K562 (cell line): ENCODE measurements at regions not wholly inside any gene's neighbourhood (a gene's known extent, or its start where the extent isn't known, plus 50 kb on each side); places are given as distances from the start of the nearest gene placed in this dataset.

ENCODE experiments used
- ATAC-seq: fragments of 200-7000 bp; cut with Tn5 transposase; 3 replicates; pipeline ENCODE4 v1.9.1; 2020; ENCODE audit warnings: moderate library complexity
- BruUV-seq: library from RNA; stranded (reverse); fragments of 400-500 nt; replicated peaks from 2 replicates; lab custom pipeline; 2021; lab: Mats Ljungman, UMichigan
- CTCF ChIA-PET: fragments of 300-600 bp; formaldehyde crosslinking; extraction: SDS; loops from one replicate; lab custom pipeline; 2021; ENCODE audit warnings: low intra/inter-chr PET ratio; lab: Yijun Ruan, JAX
- POLR2A ChIA-PET: fragments of 300-600, 350-650 bp; sonication (Branson Sonifier 250); formaldehyde crosslinking; extraction: SDS; loops from one replicate; lab custom pipeline; 2021; ENCODE audit warnings: antibody characterized with exemption, inconsistent platforms; lab: Yijun Ruan, JAX
- DNase-seq, 4 experiments: peaks; one replicate each; pipeline versions ENCODE4 v3.0.0 to v3.0.0-alpha.2; 2011 to 2018; ENCODE audit warnings: low spot score in 3 of 4, mixed read lengths in 3 of 4; ENCODE audit errors: extremely low read depth in 1 of 4
- FAIRE-seq: peaks from 2 replicates; lab custom pipeline; 2011; peaks lifted over from hg19 to GRCh38; lab: Jason Lieb, UNC
- H2AFZ ChIP-seq: 2 replicates; pipeline ENCODE4 v1.6.0; 2011; ENCODE audit warnings: low read depth, low read length, control low read depth, inconsistent platforms
- H3K27ac ChIP-seq: fragments of 200-600 bp; 3 replicates; pipeline ENCODE4 v1.8.0; 2011; ENCODE audit warnings: low read depth, mild to moderate bottlenecking, control low read depth, inconsistent platforms, low read length, moderate library complexity, mixed read lengths; ENCODE audit errors: extremely low read depth
- H3K27me3 ChIP-seq, 2 experiments: fragments of 300-600 bp in 1 of 2; 2 replicates in 1 of 2; 3 replicates in 1 of 2; pipeline versions ENCODE4 v1.6.0 to v1.8.0; 2011; ENCODE audit warnings: inconsistent platforms in 2 of 2, low read length in 2 of 2, mild to moderate bottlenecking in 1 of 2, mixed read lengths in 1 of 2, moderate library complexity in 1 of 2; ENCODE audit not compliant: control insufficient read depth in 2 of 2, insufficient read depth in 2 of 2
- H3K36me3 ChIP-seq: fragments of 300-600 bp; 3 replicates; pipeline ENCODE4 v1.8.0; 2011; ENCODE audit warnings: mild to moderate bottlenecking, low read length, inconsistent platforms; ENCODE audit not compliant: control insufficient read depth, insufficient read depth
- H3K4me1 ChIP-seq, 2 experiments: fragments of 200-600 bp in 1 of 2; replicated peaks in 1 of 2; 2 replicates in 1 of 2; 3 replicates in 1 of 2; pipeline versions ENCODE4 v1.5.1 to v1.8.0; 2011; ENCODE audit warnings: inconsistent platforms in 2 of 2, low read length in 2 of 2, mild to moderate bottlenecking in 1 of 2, mixed read lengths in 1 of 2, moderate library complexity in 1 of 2; ENCODE audit not compliant: control insufficient read depth in 2 of 2, insufficient read depth in 2 of 2
- H3K4me2 ChIP-seq: 2 replicates; pipeline ENCODE4 v1.6.1; 2011; ENCODE audit warnings: low read length, control low read depth, inconsistent platforms, mixed read lengths; ENCODE audit not compliant: insufficient read depth
- H3K4me3 ChIP-seq: fragments of 200-600 bp; sonication (generic), shearing (Covaris generic); 2 replicates; pipeline ENCODE4 v1.5.1; 2016; ENCODE audit warnings: control low read depth, inconsistent platforms
- H3K79me2 ChIP-seq: fragments of 200-600 bp; 3 replicates; pipeline ENCODE4 v1.8.0; 2011; ENCODE audit warnings: low read length, inconsistent platforms; ENCODE audit not compliant: control insufficient read depth, insufficient read depth
- H3K9ac ChIP-seq, 2 experiments: 2 replicates each; pipeline versions ENCODE4 v1.6.0 to v1.6.1; 2011; ENCODE audit warnings: low read depth in 2 of 2, low read length in 2 of 2, control low read depth in 1 of 2, inconsistent platforms in 1 of 2, mild to moderate bottlenecking in 1 of 2, mixed read lengths in 1 of 2; ENCODE audit not compliant: insufficient read depth in 1 of 2
- H3K9me1 ChIP-seq: one replicate; pipeline ENCODE4 v1.6.0; 2011; ENCODE audit warnings: inconsistent platforms, mild to moderate bottlenecking, low read length, moderate library complexity; ENCODE audit not compliant: control insufficient read depth, insufficient read depth
- H3K9me3 ChIP-seq: replicated peaks from 2 replicates; pipeline ENCODE4 v1.5.1; 2011; ENCODE audit warnings: low read depth, low read length, inconsistent platforms; ENCODE audit not compliant: control insufficient read depth, insufficient read depth
- H4K20me1 ChIP-seq: replicated peaks from 2 replicates; pipeline ENCODE4 v1.6.1; 2011; ENCODE audit warnings: low read length, inconsistent platforms, mixed read lengths; ENCODE audit not compliant: control insufficient read depth, insufficient read depth
- ATF6 ChIP-seq: sonication (generic); formaldehyde crosslinking; IDR thresholded peaks from 2 replicates; pipeline ENCODE4 v1.4.0; 2020; ENCODE audit warnings: mild to moderate bottlenecking, missing genetic modification reagents
- BRF1 ChIP-seq: IDR thresholded peaks from 3 replicates; pipeline ENCODE4 v1.6.1; 2011; ENCODE audit warnings: borderline replicate concordance, mild to moderate bottlenecking; ENCODE audit not compliant: insufficient read length; ENCODE audit errors: extremely low read depth
- BRF2 ChIP-seq: IDR thresholded peaks from 3 replicates; pipeline ENCODE4 v1.6.1; 2011; ENCODE audit warnings: borderline replicate concordance, mild to moderate bottlenecking; ENCODE audit not compliant: insufficient read length, insufficient read depth
- E2F3 ChIP-seq: fragments of 250-450 bp; sonication (Bioruptor Pico); IDR thresholded peaks from 2 replicates; pipeline ENCODE4 v1.4.0; 2020; ENCODE audit warnings: mild to moderate bottlenecking
- MAFF ChIP-seq: IDR thresholded peaks from 2 replicates; pipeline ENCODE4 v1.6.1; 2012; ENCODE audit warnings: low read length, improper control_type of control experiment
- MXI1 ChIP-seq: IDR thresholded peaks from 2 replicates; pipeline ENCODE4 v1.6.1; 2011; ENCODE audit warnings: low read depth, mild to moderate bottlenecking, improper control_type of control experiment, low read length
- NR2C2 ChIP-seq, 2 experiments: fragments of 200-800 bp in 1 of 2; sonication (Bioruptor generic) in 1 of 2; sonication (generic) in 1 of 2; formaldehyde crosslinking in 1 of 2; IDR thresholded peaks; 2 replicates each; pipeline versions ENCODE4 v1.6.1 to v1.8.0; 2016 to 2022; ENCODE audit warnings: mild to moderate bottlenecking in 1 of 2, missing compliant biosample characterization in 1 of 2, missing genetic modification characterization in 1 of 2, missing genetic modification reagents in 1 of 2
- POLR2B ChIP-seq: fragments of 450-650 bp; IDR thresholded peaks from 2 replicates; pipeline ENCODE4 v1.6.1; 2018; ENCODE audit warnings: low read depth; ENCODE audit not compliant: partially characterized antibody
- ZNF41 ChIP-seq: fragments of 250-450 bp; sonication (Bioruptor Pico); conservative IDR thresholded peaks from 2 replicates; pipeline ENCODE4 v1.4.0; 2020; ENCODE audit warnings: mild to moderate bottlenecking
- ZNF584 ChIP-seq: fragments of 200-800 bp; sonication (Bioruptor generic); IDR thresholded peaks from 2 replicates; pipeline ENCODE4 v1.6.1; 2016; ENCODE audit warnings: low read depth, mild to moderate bottlenecking, missing genetic modification characterization, missing compliant biosample characterization
- WGBS: fragments of 100-300 bp; shearing (Covaris generic); methylation state at CpG from one replicate; pipeline ENCODE4 v1.1.6; 2016; ENCODE audit warnings: low coverage, mixed read lengths; ENCODE audit not compliant: insufficient coverage; ENCODE audit errors: missing lambda C conversion rate; 5-methylcytosine and 5-hydroxymethylcytosine counted together
- in situ Hi-C: fragments of 300-500 bp; cut with MboI; formaldehyde crosslinking; loops from 4 replicates; pipeline ENCODE4 v1.15.0; 2018; ENCODE audit warnings: inconsistent platforms, mixed read lengths
- intact Hi-C: fragments of 100-400 bp; cut with micrococcal nuclease; formaldehyde crosslinking; loops from 2 replicates; pipeline ENCODE4 v1.14.2; 2022

- no peak for TF ChIP-seq ATF6 (CRISPR knock-in tag)
- no peak for TF ChIP-seq BRF2
These were observed 1261.7 kb downstream of the EFNB2 start (continued) for GRCh38 chr13:105273665-105274222.

GRCh38 chr13:105272660-105273631 lies 1262.5 kb downstream of the EFNB2 start:
- Histone ChIP-seq H3K4me2 (no peak overlapping the region), H3K4me1 (no peaks in the 10 kb centered on the region), H4K20me1 (no peaks in the 10 kb centered on the region), H3K9ac (no peak overlapping the region), H3K79me2 (no peaks in the 10 kb centered on the region), H3K9me3 (no peaks in the 10 kb centered on the region), H3K4me3 (no peak overlapping the region), H3K36me3 (no peaks in the 10 kb centered on the region), H3K27me3 (no peaks in the 10 kb centered on the region), H3K9me1 (no peaks in the 10 kb centered on the region), H2AFZ (no peak overlapping the region), H3K27ac (no peak overlapping the region)
- BruUV-seq: no TSS peak
- in situ Hi-C loops (no loop called here), intact Hi-C loops (no loop called here)
- FAIRE-seq (no peak), DNase-seq (no peak), ATAC-seq (no peak)
- WGBS: 0% methylated on average over 8 of the region's 13 CpGs
- POLR2A ChIA-PET: no interaction called here
- CTCF ChIA-PET: no interaction called here
- TF ChIP-seq POLR2B: no peak
- no peak for TF ChIP-seq ZNF41 (CRISPR knock-in tag)
- TF ChIP-seq MAFF: no peak
- no peak for TF ChIP-seq MXI1
- TF ChIP-seq E2F3: no peak
- no peak for TF ChIP-seq ZNF584
- no peak for TF ChIP-seq BRF1
- no peak for TF ChIP-seq NR2C2 (CRISPR knock-in tag; IDR thresholded peaks at IDR 0.05)
- no peak for TF ChIP-seq NR2C2 (tag; IDR thresholded peaks at IDR 0.05)
